Peyer's patch (tissue), 4 donors: ENCODE measurements at regions not wholly inside any gene's neighbourhood (a gene's known extent, or its start where the extent isn't known, plus 50 kb on each side); places are given as distances from the start of the nearest gene placed in this dataset.

Experiments used
- CTCF ChIP-seq, 6 experiments: fragments of 450-650 bp in 4 of 6; fragments of 200-600 bp in 2 of 6; sonication (generic) in 1 of 6; IDR thresholded peaks; one replicate each; pipeline ENCODE4 v1.5.1; 2017 to 2019; ENCODE audit warnings: antibody characterized with exemption in 6 of 6, mild to moderate bottlenecking in 3 of 6, moderate library complexity in 1 of 6
- POLR2A ChIP-seq, 2 donors: fragments of 450-650 bp; IDR thresholded peaks; one replicate each; pipeline ENCODE4 v1.5.1; 2017; ENCODE audit warnings: antibody characterized with exemption in 2 of 2, mild to moderate bottlenecking in 2 of 2, moderate library complexity in 2 of 2

GRCh38 chr9:88724331-88724730 is 189.4 kb downstream of the NXNL2 start:
- TF ChIP-seq POLR2A (IDR thresholded peaks at IDR 0.05) (no peak), CTCF (IDR thresholded peaks at IDR 0.05) (no peak)
